Fibroblast of peridontal ligament (primary cell): ENCODE measurements at regions not wholly inside any gene's neighbourhood (a gene's known extent, or its start where the extent isn't known, plus 50 kb on each side); places are given as distances from the start of the nearest gene placed in this dataset.

Experiments
- DNase-seq: peaks from one replicate; pipeline ENCODE4 v3.0.0-alpha.2; 2010; ENCODE audit errors: extremely low read depth

DNA sequence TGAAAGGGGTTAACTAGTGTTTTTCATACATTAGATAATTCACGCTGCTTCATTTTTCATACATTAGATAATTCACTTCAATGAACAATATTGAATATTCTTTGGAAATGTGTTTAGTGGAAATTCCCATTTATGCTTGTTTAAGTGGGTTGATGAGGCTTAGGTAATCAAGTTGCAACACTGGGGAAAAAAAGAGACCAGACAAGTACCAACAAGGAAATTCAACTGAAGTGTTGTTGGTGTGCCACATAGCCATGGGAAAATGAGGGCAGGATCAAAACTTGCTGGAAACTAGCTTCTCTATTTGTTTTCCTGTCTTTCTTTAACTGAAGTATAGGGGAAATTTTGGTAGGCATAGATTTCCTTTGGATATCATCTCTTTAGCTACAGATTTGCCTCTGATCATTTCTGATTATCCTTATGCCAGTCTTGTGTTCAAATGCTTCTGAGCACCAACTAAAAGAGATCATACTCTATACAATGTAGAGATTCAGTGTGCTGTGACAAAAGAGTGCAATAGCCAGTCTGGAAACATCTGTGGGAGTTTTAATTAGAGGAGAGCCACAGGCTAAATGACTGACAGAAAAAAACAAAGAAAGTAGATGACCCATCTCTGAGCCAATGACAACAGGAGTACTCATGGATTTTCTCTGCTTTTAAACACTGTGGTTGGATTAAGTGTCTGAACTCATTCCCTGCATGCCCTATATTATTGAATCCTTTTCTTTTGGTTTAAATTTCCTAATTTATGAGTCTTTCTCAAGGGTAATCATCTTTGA lies 67.6 kb upstream of the CTSC start:
- DNase-seq: peak; percentile 17

DNA sequence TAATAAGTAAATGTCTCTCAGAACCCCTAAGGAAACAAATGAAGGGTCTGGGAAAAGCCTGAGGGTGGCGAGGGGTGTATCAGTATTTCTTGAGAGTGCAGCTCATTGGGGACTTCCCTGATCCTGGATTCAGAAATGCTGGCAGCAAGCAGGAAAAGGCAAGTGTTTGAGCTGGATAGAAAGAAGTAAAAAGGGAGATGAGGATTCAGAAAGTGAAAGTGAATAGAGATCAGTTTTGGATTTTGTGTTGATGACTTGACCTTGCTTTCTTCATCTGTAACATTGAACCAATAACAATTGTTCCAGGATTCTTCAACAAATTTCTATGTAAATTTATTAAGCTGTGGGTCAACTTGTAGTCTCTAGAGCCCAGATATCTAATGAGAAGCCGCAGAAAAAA lies 66.9 kb upstream of the CTSC start:
- peak; percentile 14 for DNase-seq

DNA sequence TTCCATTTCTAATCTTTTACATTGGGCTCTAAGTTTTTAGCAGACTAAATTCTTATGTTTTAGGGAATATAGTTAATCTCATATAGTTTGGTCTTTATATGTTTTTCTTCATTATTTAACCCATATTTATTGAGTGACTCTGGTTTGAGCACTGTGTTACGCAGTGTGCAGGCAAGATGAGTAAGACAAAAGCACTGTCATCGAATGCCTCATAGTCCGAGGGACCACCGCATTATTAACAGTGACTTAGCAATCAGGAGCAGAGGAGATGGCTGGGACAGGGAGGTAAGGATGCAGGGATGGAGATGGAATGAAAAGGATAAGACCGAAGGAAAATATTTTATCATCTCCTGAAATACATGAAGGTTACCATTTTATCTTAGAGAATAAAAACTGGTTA lies 65.2 kb upstream of the CTSC start:
- peak; percentile 42 for DNase-seq

DNA sequence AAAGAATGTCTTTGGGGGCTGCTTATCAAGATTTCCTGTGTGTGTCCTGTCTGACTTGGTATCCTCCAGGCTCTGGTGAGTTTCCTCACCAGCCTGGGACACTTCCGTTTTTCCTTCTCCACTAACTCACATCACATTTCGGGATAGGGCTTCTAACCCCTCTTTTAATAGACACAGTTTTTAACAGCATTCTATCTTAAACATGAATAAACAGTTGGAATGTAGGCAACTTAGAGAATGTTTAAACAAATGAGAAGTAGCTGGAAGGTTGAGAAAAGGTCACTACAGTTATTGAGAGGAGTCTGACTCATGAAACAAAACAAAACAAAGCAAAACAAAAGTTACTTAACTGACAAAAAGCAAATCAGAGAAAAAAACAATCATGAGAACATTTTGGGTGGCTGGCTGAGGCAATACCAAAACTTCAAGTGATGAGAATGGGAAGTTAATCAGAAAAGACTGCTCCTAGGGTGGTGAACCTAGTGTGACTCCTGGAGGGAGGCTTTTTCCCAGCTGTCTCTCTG lies 64.7 kb upstream of the CTSC start:
- peak; percentile 95 for DNase-seq

DNA sequence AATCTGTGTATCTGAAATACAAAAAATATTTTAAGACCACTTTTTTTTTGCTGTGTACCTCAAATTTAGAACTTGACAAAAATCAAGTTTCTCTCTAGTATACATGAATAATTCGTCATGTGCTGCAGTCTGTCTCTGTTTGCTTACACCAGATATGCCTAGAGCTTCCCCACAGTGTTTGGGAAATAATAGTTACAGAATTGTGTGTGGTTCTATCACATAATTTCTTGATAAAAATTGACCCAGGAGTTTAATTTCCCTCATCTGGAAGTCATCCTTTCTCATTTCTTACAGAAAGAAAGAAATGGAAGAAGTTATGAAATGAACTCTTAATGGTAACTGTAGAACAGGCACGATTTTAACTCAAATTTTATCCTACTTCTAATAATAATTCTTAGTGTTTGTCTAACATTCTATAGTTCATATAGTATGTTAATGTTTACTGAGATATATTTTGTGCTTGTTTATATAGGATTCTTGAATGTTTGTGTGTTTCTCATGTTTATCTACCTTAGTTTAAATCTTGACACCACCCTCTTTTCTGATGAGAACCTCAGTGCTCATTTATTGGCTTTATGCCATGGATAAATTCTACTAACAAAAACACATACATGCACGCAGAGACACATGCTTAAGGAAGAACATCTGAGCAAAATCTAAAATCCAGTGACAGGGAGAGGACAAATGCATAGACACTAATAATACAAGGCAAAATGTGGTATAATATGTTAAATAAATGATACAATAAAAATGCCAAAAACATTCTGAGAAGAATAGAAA lies 61.4 kb upstream of the CTSC start:
- DNase-seq: peak; percentile 55

DNA sequence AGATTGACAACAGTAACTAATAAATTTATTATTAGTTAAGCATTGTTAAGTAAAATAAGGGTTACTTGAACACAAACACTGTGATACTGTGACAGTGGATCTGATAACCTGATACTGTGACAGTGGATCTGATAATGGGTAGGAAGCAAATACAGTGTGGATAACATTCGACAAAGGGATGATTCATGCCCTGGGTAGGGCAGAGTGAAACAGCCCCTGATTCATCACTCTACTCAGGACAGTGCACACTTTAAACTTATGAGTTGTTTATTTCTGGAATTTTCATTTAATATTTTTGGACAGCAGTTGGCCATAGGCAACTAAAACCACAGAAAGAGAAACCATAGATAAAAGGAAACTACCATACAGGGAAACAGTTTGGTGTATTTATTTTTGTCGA lies 60.8 kb upstream of the CTSC start:
- peak; percentile 68 for DNase-seq

DNA sequence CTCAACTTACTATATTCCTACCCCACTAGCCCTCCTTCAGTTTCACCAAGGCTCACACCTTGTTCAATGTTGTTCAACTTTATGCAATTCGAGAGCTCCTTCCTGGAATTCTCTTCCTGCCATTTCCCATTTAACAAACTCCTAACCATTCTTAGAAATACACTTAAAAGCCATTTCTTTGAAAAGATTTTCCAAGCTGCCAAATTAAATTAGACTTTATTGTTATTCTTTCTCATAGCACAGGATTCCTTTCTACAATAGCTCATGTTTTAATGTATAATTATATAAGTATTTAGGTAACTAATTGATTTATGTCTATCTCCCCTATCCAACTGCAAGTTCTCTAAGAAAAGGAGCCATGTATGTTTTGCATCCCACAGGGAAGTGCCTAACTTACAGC lies 52.7 kb upstream of the CTSC start:
- no peak for DNase-seq

DNA sequence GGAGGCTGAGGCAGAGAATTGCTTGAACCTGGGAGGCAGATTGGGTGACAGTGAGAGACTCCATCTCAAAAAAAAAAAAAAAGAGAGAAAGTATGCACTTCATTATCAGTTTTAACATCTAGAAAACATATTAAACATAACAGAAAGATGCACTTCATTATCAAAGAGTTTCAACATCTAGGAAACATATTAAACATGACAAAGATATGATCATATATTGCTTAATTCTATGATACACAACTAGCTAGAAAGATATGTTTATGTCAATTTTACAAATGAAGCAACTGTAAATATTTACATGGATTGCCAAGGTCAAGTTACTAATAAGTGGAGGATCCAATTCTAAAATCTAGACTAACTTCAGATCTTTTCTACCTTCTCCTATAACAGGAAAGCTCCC lies 50.4 kb upstream of the CTSC start:
- no peak for DNase-seq
